Activated CD8-positive, alpha-beta T cell treated with anti-CD3 and anti-CD28 coated beads for 36 hours (primary cell): ENCODE measurements at regions not wholly inside any gene's neighbourhood (a gene's known extent, or its start where the extent isn't known, plus 50 kb on each side); places are given as distances from the start of the nearest gene placed in this dataset.

ENCODE experiments used
- ATAC-seq: fragments of 200-7000 bp; cut with Tn5 transposase; one replicate; pipeline ENCODE4 v1.10.0; 2021; ENCODE audit warnings: mild to moderate bottlenecking, moderate library complexity
- CTCF ChIA-PET: fragments of 350-600 bp; sonication (Branson Sonifier 250); formaldehyde crosslinking; loops from one replicate; lab custom pipeline; 2021; ENCODE audit warnings: antibody characterized with exemption; lab: Charles Lee
- POLR2A ChIA-PET: fragments of 350-600 bp; sonication (Branson Sonifier 250); formaldehyde crosslinking; loops from one replicate; lab custom pipeline; 2021; ENCODE audit warnings: antibody characterized with exemption; lab: Charles Lee
- DNase-seq: peaks from one replicate; pipeline ENCODE4 v3.0.0-alpha.2; 2020
- H3K27ac Mint-ChIP-seq: one replicate; pipeline ENCODE4 v1.8.0; 2021; ENCODE audit warnings: mild to moderate bottlenecking, mixed read lengths
- H3K27me3 Mint-ChIP-seq: one replicate; pipeline ENCODE4 v1.8.0; 2021; ENCODE audit warnings: mixed read lengths
- H3K36me3 Mint-ChIP-seq: one replicate; pipeline ENCODE4 v1.8.0; 2021; ENCODE audit warnings: low read depth, mixed read lengths
- H3K4me1 Mint-ChIP-seq: one replicate; pipeline ENCODE4 v1.8.0; 2021; ENCODE audit warnings: low read depth, mixed read lengths
- H3K4me3 Mint-ChIP-seq: one replicate; pipeline ENCODE4 v1.8.0; 2021; ENCODE audit warnings: mild to moderate bottlenecking, moderate library complexity, mixed read lengths
- H3K9me3 Mint-ChIP-seq: one replicate; pipeline ENCODE4 v1.8.0; 2021; ENCODE audit warnings: mixed read lengths
- CTCF ChIP-seq: fragments of 200-600 bp; IDR thresholded peaks from one replicate; pipeline ENCODE4 v1.8.0; 2022; ENCODE audit warnings: antibody characterized with exemption, mild to moderate bottlenecking
- intact Hi-C: fragments of 100-400 bp; cut with micrococcal nuclease; formaldehyde crosslinking; loops from one replicate; pipeline ENCODE4 v1.10.0; 2022

- intact Hi-C loops: no loop called here
- CTCF ChIA-PET: interaction anchor here (0.6 to 1.5 kb wide), 3 partner anchors 16 to 42 kb away, joined by 3 to 5 read pairs (median 3); no protein-coding TSS in a partner anchor
- Mint-ChIP-seq H3K27ac (no peak overlapping the region), H3K27me3 (peaks cover 16% of the 10 kb centered on the region), H3K9me3 (no peaks in the 10 kb centered on the region), H3K36me3 (no peaks in the 10 kb centered on the region), H3K4me3 (no peak overlapping the region), H3K4me1 (no peaks in the 10 kb centered on the region)
- no peak for TF ChIP-seq CTCF
- POLR2A ChIA-PET: no interaction called here
- DNase-seq (no peak), ATAC-seq (no peak)
Measured at GRCh38 chr9:71562140-71562539, 206.2 kb downstream of the CEMIP2 start.

GRCh38 chr9:71557310-71557709 lies 211.0 kb downstream of the CEMIP2 start:
- ATAC-seq (no peak), DNase-seq (no peak)
- intact Hi-C loops: no loop called here
- TF ChIP-seq CTCF: no peak
- Mint-ChIP-seq H3K27me3 (peaks cover 11% of the 10 kb centered on the region), H3K27ac (no peak overlapping the region), H3K36me3 (no peaks in the 10 kb centered on the region), H3K9me3 (no peaks in the 10 kb centered on the region), H3K4me1 (no peaks in the 10 kb centered on the region), H3K4me3 (no peak overlapping the region)
- ChIA-PET POLR2A (no interaction called here), CTCF (no interaction called here)

GRCh38 chr9:71552480-71552879 lies 215.8 kb downstream of the CEMIP2 start:
- H3K27me3 Mint-ChIP-seq: peaks cover 22% of the 10 kb centered on the region
- CTCF ChIA-PET: no interaction called here
- H3K4me3 Mint-ChIP-seq: no peak overlapping the region
- intact Hi-C loops: no loop called here
- no peak for ATAC-seq
- no peaks in the 10 kb centered on the region for H3K9me3 Mint-ChIP-seq
- DNase-seq: no peak
- POLR2A ChIA-PET: no interaction called here
- H3K27ac Mint-ChIP-seq: no peak overlapping the region
- no peaks in the 10 kb centered on the region for H3K36me3 Mint-ChIP-seq
- no peak for TF ChIP-seq CTCF
- no peaks in the 10 kb centered on the region for H3K4me1 Mint-ChIP-seq

GRCh38 chr9:71549023-71549422 lies 219.3 kb downstream of the CEMIP2 start:
- intact Hi-C loops: no loop called here
- POLR2A ChIA-PET: no interaction called here
- Mint-ChIP-seq H3K4me1 (no peaks in the 10 kb centered on the region), H3K4me3 (no peak overlapping the region), H3K9me3 (no peaks in the 10 kb centered on the region), H3K27me3 (peaks cover 24% of the 10 kb centered on the region), H3K36me3 (no peaks in the 10 kb centered on the region), H3K27ac (no peak overlapping the region)
- ATAC-seq: no peak
- no peak for TF ChIP-seq CTCF
- no peak for DNase-seq
- CTCF ChIA-PET: no interaction called here

GRCh38 chr9:71544464-71544863 lies 223.8 kb downstream of the CEMIP2 start:
- H3K27me3 Mint-ChIP-seq: peaks cover 18% of the 10 kb centered on the region
- no peak overlapping the region for H3K27ac Mint-ChIP-seq
- no peak for DNase-seq
- POLR2A ChIA-PET: no interaction called here
- no peak overlapping the region for H3K4me3 Mint-ChIP-seq
- no peaks in the 10 kb centered on the region for H3K36me3 Mint-ChIP-seq
- intact Hi-C loops: no loop called here
- no peaks in the 10 kb centered on the region for H3K4me1 Mint-ChIP-seq
- no peaks in the 10 kb centered on the region for H3K9me3 Mint-ChIP-seq
- no peak for TF ChIP-seq CTCF
- ATAC-seq: no peak
- CTCF ChIA-PET: no interaction called here
